ENCODE measurements at regions not wholly inside any gene's neighbourhood (a gene's known extent, or its start where the extent isn't known, plus 50 kb on each side); places are given as distances from the start of the nearest gene placed in this dataset.
"Not testable (repeated sequence)": the region's sequence is repeated elsewhere in the genome, so short reads cannot be mapped to it uniquely, and the experiment has no call there.

DNA sequence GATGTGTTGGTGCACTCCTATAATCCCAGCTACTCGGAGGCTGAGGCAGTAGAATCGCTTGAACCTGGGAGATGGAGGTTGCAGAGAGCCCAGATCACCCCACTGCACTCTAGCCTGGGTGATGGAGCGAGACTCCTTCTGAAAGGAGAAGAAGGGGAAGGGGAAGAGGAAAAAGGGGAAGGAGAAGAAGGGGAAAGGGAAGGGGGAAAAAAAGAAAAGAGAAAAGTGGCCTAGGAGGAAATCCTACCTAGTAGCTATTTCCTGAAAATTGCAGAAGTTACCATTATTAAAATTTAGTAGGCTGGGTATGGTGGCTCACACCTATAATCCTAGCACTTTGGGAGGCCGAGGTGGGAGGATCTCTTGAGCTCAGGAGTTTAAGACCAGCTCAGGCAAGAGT is 67.4 kb downstream of the ARRDC3 start:
- no peak for DNase-seq

DNA sequence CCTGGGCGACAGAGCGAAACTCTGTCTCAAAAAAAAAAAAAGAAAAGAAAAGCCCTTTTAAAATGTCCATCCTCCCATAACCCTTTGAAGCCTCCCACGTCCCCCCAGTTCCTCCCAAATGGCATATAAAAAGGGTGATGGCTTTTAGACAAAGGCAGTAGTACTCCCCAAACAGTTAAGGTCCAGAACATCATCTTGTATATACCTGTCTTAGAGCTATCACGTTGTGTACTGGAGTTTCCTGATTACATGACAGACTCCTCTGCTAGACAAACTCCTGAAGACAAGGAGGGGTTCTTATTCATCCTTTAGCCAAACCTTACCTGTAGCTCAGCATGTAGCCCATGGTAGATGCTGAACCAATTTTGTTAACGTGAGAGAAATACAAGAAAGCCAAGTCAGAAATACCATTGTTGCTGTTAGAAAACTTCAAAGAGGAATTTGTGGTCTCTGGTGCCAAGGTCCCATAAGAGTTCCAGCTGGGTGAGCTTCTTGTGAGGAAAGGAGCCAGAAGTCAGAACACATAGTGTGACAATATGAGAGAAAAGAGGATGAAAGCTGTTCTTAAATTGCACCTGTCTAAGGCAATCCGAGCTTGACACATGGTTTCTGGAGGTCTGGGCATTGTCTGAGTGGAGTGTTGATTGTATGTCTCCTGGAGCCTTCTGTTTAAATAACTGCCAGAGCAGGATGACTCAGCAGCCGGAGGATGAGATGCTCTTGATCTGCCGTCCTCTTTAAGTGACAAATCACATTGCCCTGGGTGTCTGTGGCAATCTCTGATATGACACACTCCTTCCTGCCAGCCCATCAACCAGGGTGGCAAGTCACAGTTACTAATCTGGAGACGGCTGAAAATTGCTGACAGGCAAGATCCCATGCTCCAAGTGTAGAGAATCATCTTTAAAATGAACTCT is 69.1 kb downstream of the ARRDC3 start:
- peak; percentile 44 for DNase-seq

- no peak for DNase-seq
Measured at GRCh38 chr5:91312698-91313097, 70.4 kb downstream of the ARRDC3 start.

DNA sequence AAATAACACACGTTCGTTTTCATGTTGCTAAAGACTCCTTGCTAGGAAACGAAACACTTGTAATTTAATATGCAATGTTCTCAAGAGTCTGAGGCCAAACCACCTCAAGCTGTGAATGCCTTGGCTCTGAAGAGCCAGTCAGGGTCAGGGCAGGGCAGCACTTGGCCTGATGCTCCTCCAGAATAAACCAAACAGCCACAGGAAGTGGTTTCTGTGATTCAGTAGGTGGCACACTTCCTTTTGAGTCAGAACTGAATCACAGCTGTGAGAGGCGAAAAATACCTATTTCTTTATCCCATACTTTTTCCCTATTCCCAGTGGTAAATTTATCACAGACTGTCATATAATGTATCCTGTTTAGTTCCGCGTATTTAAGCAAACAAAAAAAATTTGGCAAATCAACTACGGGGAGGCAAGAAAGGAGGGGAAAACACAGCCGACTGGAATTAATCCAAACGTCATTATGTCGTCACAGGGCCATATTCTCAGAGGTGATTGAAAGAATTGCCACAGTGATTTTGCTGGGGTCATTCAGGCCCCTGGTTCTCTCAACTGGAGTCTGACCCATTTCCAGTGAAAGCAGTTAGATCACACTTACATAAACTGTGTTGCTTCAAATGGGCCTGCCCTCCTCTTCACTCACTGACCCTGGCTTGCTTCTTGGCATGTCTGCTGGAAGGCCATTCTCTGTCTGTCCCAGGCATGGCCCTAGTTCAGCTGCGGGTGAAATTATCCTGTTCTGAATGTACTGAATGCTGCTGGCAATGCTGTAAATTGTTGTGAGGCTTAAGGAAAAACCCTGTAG is 71.2 kb downstream of the ARRDC3 start:
- peak; percentile 18 for DNase-seq

- no peak for DNase-seq
Measured at GRCh38 chr5:91311168-91311696, 71.9 kb downstream of the ARRDC3 start.

- not testable (repeated sequence) for DNase-seq
Measured at GRCh38 chr5:91308157-91308556, 75.0 kb downstream of the ARRDC3 start.

DNA sequence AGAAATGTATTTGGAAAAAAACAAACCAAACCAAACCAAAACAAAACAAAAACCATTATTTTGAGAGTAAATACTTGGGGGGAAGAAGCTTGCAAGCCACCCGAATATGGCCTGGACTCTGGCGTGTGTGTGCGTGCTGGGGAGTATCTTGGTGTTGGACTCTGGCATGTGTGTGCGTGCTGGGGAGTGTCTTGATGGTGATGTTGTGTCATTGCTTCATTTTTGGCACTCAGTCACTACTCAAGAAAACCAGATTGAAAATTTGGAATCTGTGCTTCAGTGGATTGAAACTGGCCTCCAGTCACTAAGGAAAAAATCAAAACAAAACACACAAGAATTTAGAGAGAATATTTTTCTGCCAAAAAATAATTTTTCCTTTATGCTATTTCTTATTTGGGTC is 76.1 kb downstream of the ARRDC3 start:
- no peak for DNase-seq

DNA sequence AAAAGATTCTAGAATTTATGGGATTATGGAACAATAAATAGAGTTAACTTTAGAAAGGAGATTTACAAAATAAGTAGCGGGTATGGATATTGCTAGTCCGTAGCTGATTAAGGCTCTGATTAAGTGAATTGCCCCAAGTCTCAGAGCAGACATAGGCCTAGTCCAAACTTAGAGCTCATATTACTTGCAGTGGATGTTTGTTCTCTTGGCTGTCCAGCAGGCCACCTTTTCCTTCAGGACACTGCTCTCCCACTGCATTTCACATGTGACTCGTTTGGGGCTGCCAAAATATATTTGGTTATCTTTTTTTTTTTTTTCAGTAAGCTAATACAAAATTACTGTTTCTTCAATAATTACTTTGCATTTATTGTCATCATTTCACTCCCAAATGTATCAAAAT is 76.6 kb downstream of the ARRDC3 start:
- DNase-seq: no peak

DNA sequence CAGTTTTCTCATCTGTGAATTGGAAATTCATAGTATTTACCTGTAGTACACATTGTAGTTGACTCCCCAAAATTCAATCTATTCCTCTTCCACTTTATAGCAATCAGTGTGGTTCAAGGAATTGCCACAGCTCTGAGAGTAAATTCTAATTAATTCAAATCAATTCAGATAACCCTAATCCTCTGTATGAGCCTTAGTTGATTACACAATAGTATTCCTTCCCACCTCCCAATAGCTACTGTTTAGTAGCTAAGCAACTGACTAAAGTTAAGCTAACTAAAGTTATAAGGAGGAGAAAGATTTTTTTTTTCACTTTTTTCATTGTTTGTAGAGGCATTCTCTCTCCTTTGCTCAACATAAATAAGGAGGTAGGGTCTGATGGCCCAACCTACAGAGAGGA is 77.5 kb downstream of the ARRDC3 start:
- no peak for DNase-seq

- DNase-seq: not testable (repeated sequence)
Measured at GRCh38 chr5:91304015-91304414, 79.1 kb downstream of the ARRDC3 start.

GRCh38 chr5:91302958-91303357 is 80.2 kb downstream of the ARRDC3 start:
- no peak for DNase-seq

DNA sequence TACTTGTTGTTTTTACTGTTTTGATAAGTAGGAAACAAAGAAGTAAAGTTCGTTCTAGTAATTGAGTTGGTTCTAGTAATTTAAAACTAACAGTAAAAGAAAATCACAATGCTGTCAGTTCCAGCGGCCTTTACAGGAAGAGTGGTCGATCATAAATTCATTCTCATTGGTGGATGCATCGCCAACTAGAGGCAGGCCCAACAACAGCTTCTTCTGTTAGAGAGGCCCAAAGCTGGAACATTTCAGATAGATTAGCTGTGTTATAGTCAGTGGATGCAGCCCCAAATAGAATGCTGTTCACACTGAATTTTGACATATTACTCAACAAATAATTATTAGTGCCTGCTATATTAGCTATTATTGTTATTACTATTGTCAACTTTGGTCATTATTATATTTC is 80.8 kb downstream of the ARRDC3 start:
- DNase-seq: no peak

GRCh38 chr5:91301106-91301846 is 81.8 kb downstream of the ARRDC3 start:
- DNase-seq: no peak

- no peak for DNase-seq
Measured at GRCh38 chr5:91297994-91298393, 85.1 kb downstream of the ARRDC3 start.

- no peak for DNase-seq
Measured at GRCh38 chr5:91296674-91297143, 86.4 kb downstream of the ARRDC3 start.

DNA sequence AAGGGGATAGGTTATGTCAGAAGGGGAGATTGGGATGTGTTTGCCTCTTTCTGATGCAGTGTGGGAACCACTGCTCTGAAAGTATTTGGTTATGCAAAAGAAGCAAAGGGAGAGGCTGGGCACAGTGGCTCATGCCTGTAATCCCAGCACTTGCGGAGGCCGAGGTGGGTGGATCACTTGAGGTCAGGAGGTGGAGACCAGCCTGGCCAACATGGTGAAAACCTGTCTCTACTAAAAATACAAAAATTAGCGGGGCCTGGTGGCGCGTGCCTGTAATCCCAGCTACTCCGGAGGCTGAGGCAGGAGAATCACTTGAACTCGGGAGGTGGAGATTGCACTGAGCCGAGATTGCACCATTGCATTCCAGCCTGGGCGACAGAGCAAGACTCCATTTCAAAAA is 87.0 kb downstream of the ARRDC3 start:
- DNase-seq: not testable (repeated sequence)

- no peak for DNase-seq
Measured at GRCh38 chr5:91293131-91293530, 90.0 kb downstream of the ARRDC3 start.

- DNase-seq: no peak
Measured at GRCh38 chr5:91291628-91292569, 91.2 kb downstream of the ARRDC3 start.

DNA sequence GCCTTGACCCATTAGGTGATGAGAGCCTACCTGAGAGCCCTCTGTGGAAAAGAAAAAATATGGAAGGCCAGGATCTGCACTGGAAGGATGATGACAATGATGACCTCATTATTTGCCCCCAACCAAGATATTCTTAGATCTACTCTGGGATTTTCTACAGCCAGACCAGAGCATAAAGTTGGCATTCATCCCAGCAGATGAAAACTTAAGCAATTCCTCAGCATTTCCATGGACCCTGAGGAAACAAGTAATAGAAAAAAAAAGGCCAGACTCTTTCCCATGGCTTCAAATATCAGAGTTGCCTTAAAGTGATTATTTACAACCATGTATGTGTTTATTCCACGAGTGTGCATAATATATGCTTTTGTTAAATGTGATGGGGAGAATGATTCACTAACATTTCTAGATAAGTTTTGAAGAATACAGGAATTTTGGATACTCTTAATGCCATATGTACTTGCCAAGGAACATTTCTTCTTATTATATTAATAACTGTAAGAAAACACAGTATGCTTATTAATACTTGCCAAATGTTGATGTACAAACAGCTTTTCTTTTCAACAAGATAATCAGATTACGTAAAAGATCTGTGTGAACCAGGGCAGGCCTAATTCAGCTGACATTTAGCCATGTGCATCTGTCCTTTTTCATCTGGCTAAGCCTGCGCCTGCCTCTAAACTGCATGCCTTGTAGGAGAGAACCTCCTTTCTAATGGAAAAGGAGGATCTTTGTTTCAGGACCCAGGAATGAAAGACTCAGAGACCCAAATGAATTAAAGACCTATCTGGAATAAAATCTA is 94.8 kb downstream of the ARRDC3 start:
- DNase-seq: no peak

GRCh38 chr5:91285062-91285461 is 98.1 kb downstream of the ARRDC3 start:
- DNase-seq: not testable (repeated sequence)

- no peak for DNase-seq
Measured at GRCh38 chr5:91283899-91284298, 99.2 kb downstream of the ARRDC3 start.

All from NCI-H446 treated with DMSO at 0.1 percent for 48 hours (cell line).